ENCODE measurements at regions not wholly inside any gene's neighbourhood (a gene's known extent, or its start where the extent isn't known, plus 50 kb on each side); places are given as distances from the start of the nearest gene placed in this dataset.

DNA sequence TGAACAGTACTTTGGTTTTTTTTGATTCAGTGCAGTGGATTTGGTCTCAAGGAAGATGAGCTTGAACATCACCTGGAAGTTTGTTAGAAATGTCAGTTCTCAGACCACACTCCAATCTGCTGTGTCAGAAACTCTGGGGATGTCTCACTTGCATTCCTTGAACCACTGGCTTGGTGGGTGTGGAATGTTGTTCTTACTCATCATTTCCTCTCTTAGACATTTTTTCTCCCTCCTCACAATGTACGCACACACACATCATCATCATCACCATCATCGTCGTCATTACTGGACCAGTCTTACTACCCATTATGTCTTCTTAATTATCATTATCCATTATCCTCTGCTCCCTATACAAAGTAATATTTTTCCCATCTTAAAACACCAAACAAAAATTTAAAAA, 91.9 kb upstream of the KCNK2 start:
- H3K27ac Mint-ChIP-seq, result no peak overlapping the region
- 96 to 100% methylated on average over 3 of the region's 3 CpGs for WGBS, 2 experiments (ENCODE audit: insufficient coverage in 1 of 2, insufficient read length in 1 of 2)

DNA sequence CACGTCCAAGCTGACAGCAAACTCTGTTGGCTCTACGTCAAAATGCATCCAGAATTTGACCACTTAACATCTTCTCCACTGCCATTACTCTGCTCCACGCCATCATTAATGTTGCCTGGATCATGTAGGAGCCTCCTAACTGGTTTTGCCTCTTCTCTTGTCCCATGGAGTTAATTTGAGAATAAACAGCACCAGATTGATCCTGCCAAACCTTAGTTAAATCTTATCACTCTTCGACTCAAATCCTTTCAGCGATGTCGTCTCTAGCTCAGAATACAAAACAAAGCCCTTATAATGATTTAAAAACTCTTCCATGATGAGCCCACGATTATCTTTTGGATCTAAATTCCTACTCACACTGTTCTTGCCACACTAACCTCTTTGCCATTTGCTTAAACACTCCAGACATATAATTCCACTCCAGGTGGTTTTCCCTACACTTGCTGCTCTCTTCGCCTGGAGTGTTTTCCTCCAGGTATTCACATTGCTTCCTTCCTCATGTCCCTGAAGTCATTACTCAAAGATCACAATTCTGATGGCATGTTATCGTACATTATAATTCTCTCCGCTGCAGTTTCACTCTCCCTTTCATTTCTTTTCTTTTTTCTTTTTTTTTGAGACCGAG, 90.7 kb upstream of the KCNK2 start:
- no peak overlapping the region for H3K27ac Mint-ChIP-seq
- H3K36me3 ChIP-seq (ENCODE audit: control insufficient read depth, insufficient read depth, low read length), result no peaks in the 10 kb centered on the region
- H3K9ac ChIP-seq (ENCODE audit: extremely low read depth, low read length, poor library complexity, severe bottlenecking), result no peak overlapping the region
- no peaks in the 10 kb centered on the region for H3K27me3 ChIP-seq (ENCODE audit: control insufficient read depth, insufficient read depth, low read length, poor library complexity, severe bottlenecking)
- H3K9me3 ChIP-seq (ENCODE audit: control insufficient read depth, low read length), result no peaks in the 10 kb centered on the region
- H3K27me3 Mint-ChIP-seq (ENCODE audit: insufficient read depth), result peaks cover 10% of the 10 kb centered on the region
- H3K4me1 ChIP-seq (ENCODE audit: control insufficient read depth, insufficient read depth, low read length), result no peaks in the 10 kb centered on the region
- H3K9me3 Mint-ChIP-seq, result no peaks in the 10 kb centered on the region
- H3K4me3 Mint-ChIP-seq, result no peak overlapping the region
- no peaks in the 10 kb centered on the region for H3K36me3 Mint-ChIP-seq (ENCODE audit: low read depth)
- no peak overlapping the region for H3K4me3 ChIP-seq (ENCODE audit: low read length)
- peaks cover 11% of the 10 kb centered on the region for H3K4me1 Mint-ChIP-seq
- no peak for DNase-seq
- H3K27ac ChIP-seq (ENCODE audit: low read depth, low read length), result no peak overlapping the region
- TF ChIP-seq, protein P1, sequence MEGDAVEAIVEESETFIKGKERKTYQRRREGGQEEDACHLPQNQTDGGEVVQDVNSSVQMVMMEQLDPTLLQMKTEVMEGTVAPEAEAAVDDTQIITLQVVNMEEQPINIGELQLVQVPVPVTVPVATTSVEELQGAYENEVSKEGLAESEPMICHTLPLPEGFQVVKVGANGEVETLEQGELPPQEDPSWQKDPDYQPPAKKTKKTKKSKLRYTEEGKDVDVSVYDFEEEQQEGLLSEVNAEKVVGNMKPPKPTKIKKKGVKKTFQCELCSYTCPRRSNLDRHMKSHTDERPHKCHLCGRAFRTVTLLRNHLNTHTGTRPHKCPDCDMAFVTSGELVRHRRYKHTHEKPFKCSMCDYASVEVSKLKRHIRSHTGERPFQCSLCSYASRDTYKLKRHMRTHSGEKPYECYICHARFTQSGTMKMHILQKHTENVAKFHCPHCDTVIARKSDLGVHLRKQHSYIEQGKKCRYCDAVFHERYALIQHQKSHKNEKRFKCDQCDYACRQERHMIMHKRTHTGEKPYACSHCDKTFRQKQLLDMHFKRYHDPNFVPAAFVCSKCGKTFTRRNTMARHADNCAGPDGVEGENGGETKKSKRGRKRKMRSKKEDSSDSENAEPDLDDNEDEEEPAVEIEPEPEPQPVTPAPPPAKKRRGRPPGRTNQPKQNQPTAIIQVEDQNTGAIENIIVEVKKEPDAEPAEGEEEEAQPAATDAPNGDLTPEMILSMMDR (conservative IDR thresholded peaks at IDR 0.05), result no peak
- WGBS, 2 experiments (ENCODE audit: insufficient coverage in 1 of 2, insufficient read length in 1 of 2), result 84 to 92% methylated on average over 9 to 11 of the region's 11 CpGs

More for the DNA sequence above, 91.9 kb upstream of the KCNK2 start:
- H3K4me3 Mint-ChIP-seq, result no peak overlapping the region
- H3K27me3 ChIP-seq (ENCODE audit: control insufficient read depth, insufficient read depth, low read length, poor library complexity, severe bottlenecking), result no peaks in the 10 kb centered on the region
- no peak overlapping the region for H3K9ac ChIP-seq (ENCODE audit: extremely low read depth, low read length, poor library complexity, severe bottlenecking)
- TF ChIP-seq, protein P1 (conservative IDR thresholded peaks at IDR 0.05), result no peak
- peaks cover 20% of the 10 kb centered on the region for H3K27me3 Mint-ChIP-seq (ENCODE audit: insufficient read depth)
- no peaks in the 10 kb centered on the region for H3K36me3 ChIP-seq (ENCODE audit: control insufficient read depth, insufficient read depth, low read length)
- H3K9me3 Mint-ChIP-seq, result no peaks in the 10 kb centered on the region
- no peak overlapping the region for H3K4me3 ChIP-seq (ENCODE audit: low read length)
- no peak for DNase-seq
- no peaks in the 10 kb centered on the region for H3K9me3 ChIP-seq (ENCODE audit: control insufficient read depth, low read length)
- no peaks in the 10 kb centered on the region for H3K4me1 ChIP-seq (ENCODE audit: control insufficient read depth, insufficient read depth, low read length)
- no peak overlapping the region for H3K27ac ChIP-seq (ENCODE audit: low read depth, low read length)
- H3K36me3 Mint-ChIP-seq (ENCODE audit: low read depth), result no peaks in the 10 kb centered on the region
- H3K4me1 Mint-ChIP-seq, result peaks cover 11% of the 10 kb centered on the region

DNA sequence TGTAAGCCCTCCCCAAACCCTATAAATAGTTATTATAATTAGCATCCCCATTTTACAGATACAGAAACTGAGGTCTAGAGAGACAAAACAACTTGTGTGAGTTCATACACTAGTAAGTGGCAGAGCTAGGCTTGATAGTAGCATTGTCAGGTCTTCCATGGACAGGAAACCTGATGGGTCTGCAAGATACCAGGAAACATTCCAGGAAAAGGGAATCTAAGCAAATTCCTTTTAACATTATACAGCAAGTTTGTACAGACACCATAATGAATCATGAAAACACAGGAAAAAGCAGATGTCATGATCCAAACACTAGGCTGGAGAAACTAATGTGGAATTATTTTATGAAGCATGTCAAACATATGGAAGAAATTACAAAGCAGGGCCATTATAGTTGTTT, 89.1 kb upstream of the KCNK2 start:
- H3K27me3 Mint-ChIP-seq (ENCODE audit: insufficient read depth), result peaks cover 10% of the 10 kb centered on the region
- Histone ChIP-seq H3K4me1 (ENCODE audit: control insufficient read depth, insufficient read depth, low read length) (no peaks in the 10 kb centered on the region), H3K27me3 (ENCODE audit: control insufficient read depth, insufficient read depth, low read length, poor library complexity, severe bottlenecking) (no peaks in the 10 kb centered on the region), H3K9me3 (ENCODE audit: control insufficient read depth, low read length) (no peaks in the 10 kb centered on the region), H3K9ac (ENCODE audit: extremely low read depth, low read length, poor library complexity, severe bottlenecking) (no peak overlapping the region), H3K27ac (ENCODE audit: low read depth, low read length) (no peak overlapping the region), H3K36me3 (ENCODE audit: control insufficient read depth, insufficient read depth, low read length) (no peaks in the 10 kb centered on the region), H3K4me3 (ENCODE audit: low read length) (no peak overlapping the region)
- H3K27ac Mint-ChIP-seq, result no peak overlapping the region
- DNase-seq, result no peak
- TF ChIP-seq, protein P1 (conservative IDR thresholded peaks at IDR 0.05), result no peak
- H3K9me3 Mint-ChIP-seq, result no peaks in the 10 kb centered on the region
- no peaks in the 10 kb centered on the region for H3K36me3 Mint-ChIP-seq (ENCODE audit: low read depth)
- peaks cover 11% of the 10 kb centered on the region for H3K4me1 Mint-ChIP-seq
- H3K4me3 Mint-ChIP-seq, result no peak overlapping the region
